GM21529 (cell line): ENCODE measurements at regions not wholly inside any gene's neighbourhood (a gene's known extent, or its start where the extent isn't known, plus 50 kb on each side); places are given as distances from the start of the nearest gene placed in this dataset.

Experiments
- ATAC-seq: cut with Tn5 transposase; IDR thresholded peaks from one replicate; pipeline ENCODE4 v1.9.1; 2021; ENCODE audit not compliant: unreplicated experiment

GRCh38 chr21:35905096-35905962, 155.0 kb downstream of the SETD4 start:
- no peak for ATAC-seq

- no peak for ATAC-seq
Observed at GRCh38 chr21:35900539-35900938, 159.8 kb downstream of the SETD4 start.

GRCh38 chr21:35896060-35896459, 164.3 kb downstream of the SETD4 start:
- peak; percentile 76 for ATAC-seq

- ATAC-seq = peak; percentile 17
Observed at GRCh38 chr21:35895598-35895997, 164.7 kb downstream of the SETD4 start.

GRCh38 chr21:35893156-35893555, 167.2 kb downstream of the SETD4 start:
- ATAC-seq = no peak

- no peak for ATAC-seq
Observed at GRCh38 chr21:35886887-35887286, 173.4 kb downstream of the SETD4 start.

GRCh38 chr21:35885942-35886541, 174.3 kb downstream of the SETD4 start:
- no peak for ATAC-seq

- no peak for ATAC-seq
Observed at GRCh38 chr21:35882791-35883240, 177.5 kb downstream of the SETD4 start.

- ATAC-seq = no peak
Observed at GRCh38 chr21:35873441-35873840, 186.9 kb downstream of the SETD4 start.

- ATAC-seq = no peak
Observed at GRCh38 chr21:35871906-35872305, 188.4 kb downstream of the SETD4 start.

GRCh38 chr21:35868869-35869223, 191.5 kb downstream of the SETD4 start:
- ATAC-seq = no peak

- no peak for ATAC-seq
Observed at GRCh38 chr21:35868005-35868868, 192.1 kb downstream of the SETD4 start.

GRCh38 chr21:35864039-35864438, 196.3 kb downstream of the SETD4 start:
- ATAC-seq = no peak

- no peak for ATAC-seq
Observed at GRCh38 chr21:35862969-35863368, 197.4 kb downstream of the SETD4 start.

GRCh38 chr21:35861661-35862060, 198.7 kb downstream of the SETD4 start:
- ATAC-seq = no peak

- no peak for ATAC-seq
Observed at GRCh38 chr21:35860189-35860869, 200.0 kb downstream of the SETD4 start.

- no peak for ATAC-seq
Observed at GRCh38 chr21:35859677-35860076, 200.6 kb downstream of the SETD4 start.

- ATAC-seq = no peak
Observed at GRCh38 chr21:35857095-35857494, 203.2 kb downstream of the SETD4 start.

- ATAC-seq = no peak
Observed at GRCh38 chr21:35855484-35855883, 204.8 kb downstream of the SETD4 start.

GRCh38 chr21:35854281-35854680, 206.0 kb downstream of the SETD4 start:
- ATAC-seq = no peak
